PC-3 (cell line): ENCODE measurements at regions not wholly inside any gene's neighbourhood (a gene's known extent, or its start where the extent isn't known, plus 50 kb on each side); places are given as distances from the start of the nearest gene placed in this dataset.

Source experiments
- ATAC-seq: fragments of 200-7000 bp; cut with Tn5 transposase; 2 replicates; pipeline ENCODE4 v1.9.1; 2020; ENCODE audit warnings: mild to moderate bottlenecking, moderate library complexity
- BruUV-seq: library from RNA; stranded (reverse); fragments of 400-500 nt; replicated peaks from 2 replicates; lab custom pipeline; 2021; lab: Mats Ljungman, UMichigan
- CTCF ChIA-PET: fragments of 300-600 bp; sonication (Branson Sonifier 250); formaldehyde crosslinking; loops from one replicate; lab custom pipeline; 2022; ENCODE audit warnings: antibody characterized with exemption; lab: Charles Lee
- POLR2A ChIA-PET: fragments of 300-600 bp; sonication (Branson Sonifier 250); formaldehyde crosslinking; loops from one replicate; lab custom pipeline; 2022; ENCODE audit warnings: antibody characterized with exemption; ENCODE audit not compliant: unreplicated experiment; lab: Charles Lee
- DNase-seq: peaks from one replicate; pipeline ENCODE4 v3.0.0-alpha.2; 2015
- H2AFZ ChIP-seq: fragments of 300-600 bp; sonication (generic); 2 replicates; pipeline ENCODE4 v1.6.0; 2016; ENCODE audit warnings: antibody characterized with exemption, low read length
- H3F3A ChIP-seq: fragments of 300-600 bp; sonication (generic); one replicate; pipeline ENCODE4 v1.6.0; 2017; ENCODE audit warnings: antibody characterized with exemption, low read length, control low read depth, mild to moderate bottlenecking; ENCODE audit not compliant: unreplicated experiment
- H3K27ac ChIP-seq: fragments of 300-600 bp; sonication (generic); 2 replicates; pipeline ENCODE4 v1.5.1; 2016; ENCODE audit warnings: mild to moderate bottlenecking, low read length
- H3K27me3 ChIP-seq: fragments of 300-600 bp; sonication (generic); 2 replicates; pipeline ENCODE4 v1.6.1; 2016; ENCODE audit warnings: low read length, mixed read lengths
- H3K36me3 ChIP-seq: fragments of 300-600 bp; sonication (generic); 2 replicates; pipeline ENCODE4 v1.6.1; 2016; ENCODE audit warnings: low read depth, mixed run types, low read length, mixed read lengths
- H3K4me1 ChIP-seq: fragments of 300-600 bp; sonication (generic); 2 replicates; pipeline ENCODE4 v1.5.1; 2016; ENCODE audit warnings: low read length; ENCODE audit not compliant: insufficient read depth
- H3K4me2 ChIP-seq: fragments of 300-600 bp; sonication (generic); 2 replicates; pipeline ENCODE4 v1.6.0; 2016; ENCODE audit warnings: low read length
- H3K4me3 ChIP-seq: fragments of 300-600 bp; sonication (generic); 2 replicates; pipeline ENCODE4 v1.5.1; 2016; ENCODE audit warnings: mild to moderate bottlenecking, low read length, mixed read lengths
- H3K79me2 ChIP-seq: fragments of 300-600 bp; sonication (generic); 2 replicates; pipeline ENCODE4 v1.6.1; 2017; ENCODE audit warnings: low read length, mixed read lengths
- H3K9ac ChIP-seq: fragments of 300-600 bp; sonication (generic); 2 replicates; pipeline ENCODE4 v1.6.0; 2016; ENCODE audit warnings: mild to moderate bottlenecking, low read length
- H3K9me2 ChIP-seq: fragments of 300-600 bp; sonication (generic); replicated peaks from 2 replicates; pipeline ENCODE4 v1.6.1; 2016; ENCODE audit warnings: mixed run types, low read length, mixed read lengths
- H3K9me3 ChIP-seq: fragments of 300-600 bp; sonication (generic); 2 replicates; pipeline ENCODE4 v1.6.1; 2016; ENCODE audit warnings: low read length, mixed read lengths
- H4K20me1 ChIP-seq: fragments of 300-600 bp; sonication (generic); 2 replicates; pipeline ENCODE4 v1.6.1; 2016; ENCODE audit warnings: low read length, mixed read lengths
- CTCF ChIP-seq: fragments of 300-600 bp; sonication (generic); conservative IDR thresholded peaks from 2 replicates; pipeline ENCODE4 v1.5.1; 2017; ENCODE audit warnings: antibody characterized with exemption, low read depth, mild to moderate bottlenecking, low read length
- EZH2 ChIP-seq: fragments of 300-600 bp; sonication (generic); IDR thresholded peaks from one replicate; pipeline ENCODE4 v1.6.1; 2017; ENCODE audit warnings: antibody characterized with exemption, mild to moderate bottlenecking, low read length; ENCODE audit not compliant: unreplicated experiment
- EZH2phosphoT487 ChIP-seq: fragments of 300-600 bp; sonication (generic); IDR thresholded peaks from 2 replicates; pipeline ENCODE4 v1.6.1; 2018; ENCODE audit warnings: mild to moderate bottlenecking, antibody characterized with exemption, low read length, borderline replicate concordance
- intact Hi-C: fragments of 100-400 bp; cut with micrococcal nuclease; formaldehyde crosslinking; loops from 2 replicates; pipeline ENCODE4 v1.9.0; 2023

GRCh38 chr5:4927097-4927496 is 213.0 kb upstream of the ADAMTS16 start:
- Histone ChIP-seq H3K9me2 (no peaks in the 10 kb centered on the region), H3K9ac (no peak overlapping the region), H3K4me1 (no peaks in the 10 kb centered on the region), H3K4me3 (no peak overlapping the region), H3K79me2 (no peaks in the 10 kb centered on the region), H3K9me3 (no peaks in the 10 kb centered on the region), H3K27ac (no peak overlapping the region), H2AFZ (no peak overlapping the region), H3K36me3 (no peaks in the 10 kb centered on the region), H3K4me2 (no peak overlapping the region), H3K27me3 (peaks cover 46% of the 10 kb centered on the region), H4K20me1 (no peaks in the 10 kb centered on the region), H3F3A (no peaks in the 10 kb centered on the region)
- ChIA-PET CTCF (no interaction called here), POLR2A (no interaction called here)
- TF ChIP-seq EZH2 (no peak), CTCF (no peak), EZH2phosphoT487 (no peak)
- intact Hi-C loops: no loop called here
- no peak for ATAC-seq
- BruUV-seq: no TSS peak
- no peak for DNase-seq

- H3K36me3 ChIP-seq: no peaks in the 10 kb centered on the region
- peaks cover 33% of the 10 kb centered on the region for H3K27me3 ChIP-seq
- no peaks in the 10 kb centered on the region for H3K4me1 ChIP-seq
- ATAC-seq: no peak
- H3F3A ChIP-seq: no peaks in the 10 kb centered on the region
- no peaks in the 10 kb centered on the region for H3K79me2 ChIP-seq
- H3K9me3 ChIP-seq: no peaks in the 10 kb centered on the region
- H4K20me1 ChIP-seq: no peaks in the 10 kb centered on the region
- POLR2A ChIA-PET: no interaction called here
- TF ChIP-seq EZH2phosphoT487 (no peak), EZH2 (no peak), CTCF (no peak)
- H3K9me2 ChIP-seq: no peaks in the 10 kb centered on the region
- no peak overlapping the region for H2AFZ ChIP-seq
- no peak overlapping the region for H3K27ac ChIP-seq
- H3K4me3 ChIP-seq: no peak overlapping the region
- no peak overlapping the region for H3K4me2 ChIP-seq
- DNase-seq: no peak
- CTCF ChIA-PET: no interaction called here
- H3K9ac ChIP-seq: no peak overlapping the region
- BruUV-seq: no TSS peak
- intact Hi-C loops: no loop called here
Observed at GRCh38 chr5:4928409-4928808, 211.7 kb upstream of the ADAMTS16 start.

- no peak for TF ChIP-seq CTCF
- no peak for TF ChIP-seq EZH2phosphoT487
- no peak for TF ChIP-seq EZH2
- no peak overlapping the region for H3K9ac ChIP-seq
- DNase-seq (no peak), ATAC-seq (no peak)
- H3K79me2 ChIP-seq: no peaks in the 10 kb centered on the region
- H3F3A ChIP-seq: no peaks in the 10 kb centered on the region
- no peaks in the 10 kb centered on the region for H4K20me1 ChIP-seq
- BruUV-seq: no TSS peak
- no peaks in the 10 kb centered on the region for H3K36me3 ChIP-seq
- H2AFZ ChIP-seq: no peak overlapping the region
- POLR2A ChIA-PET: no interaction called here
- H3K4me1 ChIP-seq: no peaks in the 10 kb centered on the region
- H3K27me3 ChIP-seq: peaks cover 25% of the 10 kb centered on the region
- H3K27ac ChIP-seq: no peak overlapping the region
- no peaks in the 10 kb centered on the region for H3K9me3 ChIP-seq
- intact Hi-C loops: no loop called here
- CTCF ChIA-PET: no interaction called here
- H3K9me2 ChIP-seq: no peaks in the 10 kb centered on the region
- H3K4me3 ChIP-seq: no peak overlapping the region
- H3K4me2 ChIP-seq: no peak overlapping the region
Observed at GRCh38 chr5:4929092-4929655, 211.0 kb upstream of the ADAMTS16 start.
